HG03045 (cell line): ENCODE measurements at regions not wholly inside any gene's neighbourhood (a gene's known extent, or its start where the extent isn't known, plus 50 kb on each side); places are given as distances from the start of the nearest gene placed in this dataset.
"Not testable (repeated sequence)": the region's sequence is repeated elsewhere in the genome, so short reads cannot be mapped to it uniquely, and the experiment has no call there.

ENCODE experiments used
- ATAC-seq: cut with Tn5 transposase; IDR thresholded peaks from one replicate; pipeline ENCODE4 v1.9.1; 2021; ENCODE audit warnings: mild to moderate bottlenecking, moderate library complexity; ENCODE audit not compliant: unreplicated experiment

GRCh38 chr5:104363567-104363966 lies 801.0 kb upstream of the NUDT12 start:
- ATAC-seq, result no peak

- ATAC-seq, result no peak
Observed at GRCh38 chr5:104361932-104362331, 799.3 kb upstream of the NUDT12 start.

GRCh38 chr5:104355350-104355749 lies 792.8 kb upstream of the NUDT12 start:
- no peak for ATAC-seq

GRCh38 chr5:104353371-104353770 lies 790.8 kb upstream of the NUDT12 start:
- ATAC-seq, result no peak

GRCh38 chr5:104352954-104353353 lies 790.4 kb upstream of the NUDT12 start:
- no peak for ATAC-seq

- no peak for ATAC-seq
Observed at GRCh38 chr5:104347119-104347708, 784.6 kb upstream of the NUDT12 start.

- ATAC-seq, result no peak
Observed at GRCh38 chr5:104345222-104346016, 782.8 kb upstream of the NUDT12 start.

GRCh38 chr5:104344809-104345208 lies 782.2 kb upstream of the NUDT12 start:
- ATAC-seq, result no peak

- ATAC-seq, result no peak
Observed at GRCh38 chr5:104327801-104328200, 765.2 kb upstream of the NUDT12 start.

- ATAC-seq, result no peak
Observed at GRCh38 chr5:104326966-104327365, 764.4 kb upstream of the NUDT12 start.

GRCh38 chr5:104325356-104325755 lies 762.8 kb upstream of the NUDT12 start:
- no peak for ATAC-seq

- not testable (repeated sequence) for ATAC-seq
Observed at GRCh38 chr5:104316676-104317075, 754.1 kb upstream of the NUDT12 start.

- ATAC-seq, result no peak
Observed at GRCh38 chr5:104312481-104312880, 749.9 kb upstream of the NUDT12 start.

GRCh38 chr5:104305602-104306001 lies 743.0 kb upstream of the NUDT12 start:
- ATAC-seq, result no peak

GRCh38 chr5:104299998-104300706 lies 737.6 kb upstream of the NUDT12 start:
- ATAC-seq, result no peak

- ATAC-seq, result no peak
Observed at GRCh38 chr5:104298518-104298917, 735.9 kb upstream of the NUDT12 start.

- ATAC-seq, result no peak
Observed at GRCh38 chr5:104297076-104297475, 734.5 kb upstream of the NUDT12 start.

- no peak for ATAC-seq
Observed at GRCh38 chr5:104295991-104296390, 733.4 kb upstream of the NUDT12 start.

GRCh38 chr5:104283136-104283535 lies 720.5 kb upstream of the NUDT12 start:
- ATAC-seq, result no peak

- no peak for ATAC-seq
Observed at GRCh38 chr5:104273725-104274124, 711.1 kb upstream of the NUDT12 start.

- ATAC-seq, result no peak
Observed at GRCh38 chr5:104267320-104268015, 704.9 kb upstream of the NUDT12 start.
